ENCODE measurements at regions not wholly inside any gene's neighbourhood (a gene's known extent, or its start where the extent isn't known, plus 50 kb on each side); places are given as distances from the start of the nearest gene placed in this dataset.
"Not testable (repeated sequence)": the region's sequence is repeated elsewhere in the genome, so short reads cannot be mapped to it uniquely, and the experiment has no call there.

DNA sequence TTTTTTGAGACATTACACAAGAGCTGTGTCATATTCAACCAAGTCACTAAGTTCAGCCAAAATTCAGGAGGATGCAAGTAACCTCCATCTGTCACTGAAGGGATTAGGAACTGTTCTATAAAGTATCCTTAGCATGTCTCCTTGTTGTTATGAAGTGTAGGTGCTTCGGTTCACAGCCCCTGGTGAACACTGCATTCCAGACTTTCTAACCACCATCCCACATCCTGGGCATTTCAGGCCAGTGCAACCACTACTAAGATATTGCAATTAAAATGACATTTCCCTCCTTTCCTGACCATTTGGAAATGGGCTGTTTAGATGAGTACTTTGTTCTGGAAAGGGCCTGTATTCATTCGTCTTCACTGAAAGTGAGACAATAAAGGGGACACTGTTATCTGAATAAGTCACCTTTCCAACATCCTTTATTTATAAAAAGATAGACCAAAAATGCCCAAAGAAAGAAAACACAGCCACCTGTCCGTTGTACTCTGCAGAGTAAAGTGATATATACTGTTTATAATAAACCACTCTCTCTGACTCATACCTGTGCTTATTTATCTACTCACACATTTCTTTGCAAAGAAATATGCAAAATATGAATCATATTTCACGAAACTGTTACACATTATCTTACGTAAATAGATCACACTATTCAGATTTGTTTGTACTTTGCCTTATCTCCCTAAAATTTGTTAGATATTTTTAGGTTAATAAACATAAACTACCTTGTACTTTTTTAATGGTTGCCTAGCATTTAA lies 861.9 kb downstream of the CDH18 start:
- H3K4me3 ChIP-seq, result no peak overlapping the region
- no peak for ATAC-seq
- H3K4me1 ChIP-seq, result no peaks in the 10 kb centered on the region
- no peak for DNase-seq
- H3K27ac ChIP-seq, result no peak overlapping the region
- 30 to 34% methylated on average over 5 of the region's 5 CpGs for WGBS, 2 donors
- no peaks in the 10 kb centered on the region for H3K9me3 ChIP-seq
- no peaks in the 10 kb centered on the region for H3K36me3 ChIP-seq (replicated peaks in 1 of 2; ENCODE audit: insufficient read depth in 1 of 2, low read depth in 2 of 2)
- no peaks in the 10 kb centered on the region for H3K27me3 ChIP-seq
- intact Hi-C loops (cut with DNase I), result no loop called here
- TF ChIP-seq, protein P1, sequence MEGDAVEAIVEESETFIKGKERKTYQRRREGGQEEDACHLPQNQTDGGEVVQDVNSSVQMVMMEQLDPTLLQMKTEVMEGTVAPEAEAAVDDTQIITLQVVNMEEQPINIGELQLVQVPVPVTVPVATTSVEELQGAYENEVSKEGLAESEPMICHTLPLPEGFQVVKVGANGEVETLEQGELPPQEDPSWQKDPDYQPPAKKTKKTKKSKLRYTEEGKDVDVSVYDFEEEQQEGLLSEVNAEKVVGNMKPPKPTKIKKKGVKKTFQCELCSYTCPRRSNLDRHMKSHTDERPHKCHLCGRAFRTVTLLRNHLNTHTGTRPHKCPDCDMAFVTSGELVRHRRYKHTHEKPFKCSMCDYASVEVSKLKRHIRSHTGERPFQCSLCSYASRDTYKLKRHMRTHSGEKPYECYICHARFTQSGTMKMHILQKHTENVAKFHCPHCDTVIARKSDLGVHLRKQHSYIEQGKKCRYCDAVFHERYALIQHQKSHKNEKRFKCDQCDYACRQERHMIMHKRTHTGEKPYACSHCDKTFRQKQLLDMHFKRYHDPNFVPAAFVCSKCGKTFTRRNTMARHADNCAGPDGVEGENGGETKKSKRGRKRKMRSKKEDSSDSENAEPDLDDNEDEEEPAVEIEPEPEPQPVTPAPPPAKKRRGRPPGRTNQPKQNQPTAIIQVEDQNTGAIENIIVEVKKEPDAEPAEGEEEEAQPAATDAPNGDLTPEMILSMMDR (IDR thresholded peaks at IDR 0.05), result no peak
- TF ChIP-seq POLR2A (IDR thresholded peaks at IDR 0.05), result no peak

DNA sequence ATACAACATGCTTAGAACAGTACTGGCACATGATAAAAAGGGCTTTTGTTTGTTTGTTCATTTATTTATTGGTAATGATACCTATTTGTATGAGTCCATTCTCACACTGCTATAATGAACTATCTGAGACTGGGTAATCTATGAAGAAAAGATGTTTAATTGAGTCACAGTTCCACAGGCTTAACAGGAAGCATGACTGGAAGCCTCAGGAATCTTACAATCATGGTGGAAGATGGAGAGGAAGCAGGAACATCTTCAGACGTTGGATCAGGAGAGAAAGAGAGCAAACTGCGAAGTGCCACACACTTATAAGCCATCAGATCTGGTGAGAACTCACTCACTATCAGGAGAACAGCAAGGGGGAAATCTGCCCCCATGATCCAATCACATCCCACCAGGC lies 847.7 kb downstream of the CDH18 start:
- Histone ChIP-seq H3K27ac (no peak overlapping the region), H3K4me3 (no peak overlapping the region), H3K36me3 (replicated peaks in 1 of 2; ENCODE audit: insufficient read depth in 1 of 2, low read depth in 2 of 2) (no peaks in the 10 kb centered on the region), H3K4me1 (no peaks in the 10 kb centered on the region), H3K27me3 (no peaks in the 10 kb centered on the region), H3K9me3 (no peaks in the 10 kb centered on the region)
- WGBS, 2 donors, result 66 to 70% methylated on average over 2 of the region's 2 CpGs
- ATAC-seq (no peak), DNase-seq (no peak)
- TF ChIP-seq, protein P1 (IDR thresholded peaks at IDR 0.05), result no peak
- TF ChIP-seq POLR2A (IDR thresholded peaks at IDR 0.05), result no peak
- intact Hi-C loops (cut with DNase I), result no loop called here

DNA sequence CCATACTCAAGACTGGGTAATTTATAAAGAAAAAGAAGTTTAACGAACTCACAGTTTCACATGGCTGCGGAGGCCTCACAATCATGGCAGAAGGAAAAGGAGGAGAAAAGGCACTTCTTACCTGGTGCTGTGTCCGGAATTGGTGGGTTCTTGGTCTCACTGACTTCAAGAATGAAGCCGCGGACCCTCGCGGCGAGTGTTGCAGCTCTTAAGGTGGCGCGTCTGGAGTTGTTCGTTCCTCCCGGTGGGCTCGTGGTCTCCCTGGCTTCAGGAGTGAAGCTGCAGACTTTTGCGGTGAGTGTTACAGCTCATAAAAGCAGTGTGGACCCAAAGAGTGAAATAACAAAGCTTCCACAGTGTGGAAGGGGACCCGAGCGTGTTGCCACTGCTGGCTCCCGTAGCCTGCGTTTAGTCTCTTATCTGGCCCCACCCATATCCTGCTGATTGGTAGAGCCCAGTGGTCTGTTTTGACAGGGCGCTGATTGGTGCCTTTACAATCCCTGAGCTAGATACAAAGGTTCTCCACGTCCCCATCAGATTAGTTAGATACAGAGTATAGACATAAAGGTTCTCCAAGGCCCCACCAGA lies 846.0 kb downstream of the CDH18 start:
- WGBS, 2 donors, result 90 to 95% methylated on average over 17 to 20 of the region's 20 CpGs
- H3K36me3 ChIP-seq (replicated peaks in 1 of 2; ENCODE audit: insufficient read depth in 1 of 2, low read depth in 2 of 2); H3K4me1 ChIP-seq; DNase-seq; H3K27ac ChIP-seq; H3K4me3 ChIP-seq; ATAC-seq; H3K9me3 ChIP-seq; H3K27me3 ChIP-seq; intact Hi-C loops (cut with DNase I): not testable (repeated sequence)

DNA sequence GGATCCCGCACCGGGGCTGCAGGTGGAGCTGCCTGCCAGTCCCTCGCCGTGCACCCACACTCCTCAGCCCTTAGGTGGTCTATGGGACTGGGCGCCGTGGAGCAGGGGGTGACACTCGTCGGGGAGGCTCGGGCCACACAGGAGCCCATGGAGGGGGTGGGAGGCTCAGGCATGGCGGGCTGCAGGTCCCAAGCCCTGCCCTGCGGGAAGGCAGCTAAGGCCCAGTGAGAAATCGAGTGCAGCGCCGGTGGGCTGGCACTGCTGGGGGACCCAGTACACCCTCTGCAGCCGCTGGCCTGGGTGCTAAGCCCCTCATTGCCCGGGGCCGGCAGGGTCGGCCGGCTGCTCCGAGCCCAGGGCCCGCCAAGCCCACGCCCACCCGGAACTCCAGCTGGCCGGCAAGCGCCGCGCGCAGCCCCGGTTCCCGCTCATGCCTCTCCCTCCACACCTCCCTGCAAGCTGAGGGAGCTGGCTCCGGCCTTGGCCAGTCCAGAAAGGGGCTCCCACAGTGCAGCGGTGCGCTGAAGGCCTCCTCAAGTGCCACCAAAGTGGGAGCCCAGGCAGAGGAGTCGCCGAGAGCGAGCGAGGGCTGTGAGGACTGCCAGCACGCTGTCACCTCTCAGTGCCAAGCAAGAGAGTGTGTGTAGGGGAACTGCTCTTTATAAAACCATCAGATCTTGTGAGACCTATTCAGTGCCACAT lies 845.1 kb downstream of the CDH18 start:
- H3K4me1 ChIP-seq; DNase-seq; H3K27ac ChIP-seq; ATAC-seq; H3K27me3 ChIP-seq; H3K9me3 ChIP-seq; H3K36me3 ChIP-seq (replicated peaks in 1 of 2; ENCODE audit: insufficient read depth in 1 of 2, low read depth in 2 of 2); intact Hi-C loops (cut with DNase I); H3K4me3 ChIP-seq: not testable (repeated sequence)
- WGBS, 2 donors, result 89 to 95% methylated on average over 13 to 24 of the region's 38 CpGs

DNA sequence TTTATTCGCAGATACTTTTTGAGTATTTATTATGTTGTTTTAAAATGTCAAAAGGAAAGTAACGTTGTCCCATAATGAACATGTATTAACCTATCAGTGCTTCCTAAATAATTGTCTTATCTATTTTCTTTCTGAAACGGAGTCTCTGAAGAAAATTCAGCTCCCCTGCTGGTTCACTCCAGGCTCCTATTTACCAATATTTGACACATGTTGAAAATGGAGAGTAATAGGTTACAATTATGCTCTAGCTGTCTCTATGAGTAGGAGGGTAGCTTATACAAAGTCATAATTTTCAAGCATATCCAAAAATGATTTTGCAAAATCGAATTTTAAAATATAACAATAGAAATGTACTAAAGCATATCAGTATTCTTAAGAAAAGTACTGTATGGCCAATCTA lies 844.1 kb downstream of the CDH18 start:
- no peak overlapping the region for H3K27ac ChIP-seq
- DNase-seq (no peak), ATAC-seq (no peak)
- no peaks in the 10 kb centered on the region for H3K36me3 ChIP-seq (replicated peaks in 1 of 2; ENCODE audit: insufficient read depth in 1 of 2, low read depth in 2 of 2)
- TF ChIP-seq, protein P1 (IDR thresholded peaks at IDR 0.05), result no peak
- no peak for TF ChIP-seq POLR2A (IDR thresholded peaks at IDR 0.05)
- H3K4me1 ChIP-seq, result no peaks in the 10 kb centered on the region
- H3K4me3 ChIP-seq, result no peak overlapping the region
- no peaks in the 10 kb centered on the region for H3K27me3 ChIP-seq
- intact Hi-C loops (cut with DNase I), result no loop called here
- WGBS, 2 donors, result 47 to 51% methylated on average over 4 of the region's 4 CpGs
- H3K9me3 ChIP-seq, result no peaks in the 10 kb centered on the region

Data from body of pancreas (tissue), 4 donors.